ENCODE measurements at regions not wholly inside any gene's neighbourhood (a gene's known extent, or its start where the extent isn't known, plus 50 kb on each side); places are given as distances from the start of the nearest gene placed in this dataset.

GRCh38 chr2:236834284-236834683 is 251.4 kb upstream of the COPS8 start:
- TF ChIP-seq POLR2AphosphoS5 (IDR thresholded peaks at IDR 0.05) = no peak
- no peak for TF ChIP-seq CTCF (IDR thresholded peaks at IDR 0.05)
